ENCODE measurements at regions not wholly inside any gene's neighbourhood (a gene's known extent, or its start where the extent isn't known, plus 50 kb on each side); places are given as distances from the start of the nearest gene placed in this dataset.
"Not testable (repeated sequence)": the region's sequence is repeated elsewhere in the genome, so short reads cannot be mapped to it uniquely, and the experiment has no call there.

DNA sequence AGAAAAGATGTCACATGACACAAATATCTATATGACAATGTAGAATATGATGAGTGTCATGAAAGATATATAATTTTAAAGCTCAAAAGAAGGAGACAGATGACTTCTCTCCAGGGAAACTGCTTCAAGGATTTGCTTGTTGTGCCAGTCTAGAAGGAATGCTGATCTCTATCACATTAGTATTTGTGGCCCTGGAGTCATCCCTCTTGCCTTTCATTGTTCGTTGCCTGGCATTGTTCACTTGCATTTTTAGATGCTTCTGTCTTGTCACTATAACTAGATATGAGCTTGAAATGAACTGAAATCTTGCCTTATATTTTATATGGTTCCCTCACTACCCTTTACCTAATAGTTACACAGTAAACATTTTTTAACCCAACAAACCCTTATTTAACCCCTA, 207.5 kb downstream of the ZNF608 start:
- no peak for DNase-seq

DNA sequence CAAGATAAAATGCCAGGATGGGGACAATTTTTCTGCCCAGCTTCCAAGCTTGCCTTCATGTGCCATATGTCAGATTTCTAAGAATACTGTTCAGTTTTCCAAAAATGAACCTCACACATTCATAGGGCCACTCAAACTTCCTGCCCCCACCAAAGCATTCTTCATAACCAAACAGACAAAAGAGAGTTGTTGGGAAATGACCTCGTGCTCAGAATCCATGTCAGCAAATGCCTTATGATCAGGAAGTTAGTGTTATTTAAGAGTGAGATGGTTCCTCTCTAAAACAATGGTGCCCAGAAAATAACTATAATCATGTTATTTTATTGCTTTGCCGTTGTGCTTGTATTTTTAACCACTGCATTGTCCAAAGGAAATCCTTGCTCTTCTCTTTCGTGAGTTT, 208.2 kb downstream of the ZNF608 start:
- DNase-seq: no peak

- no peak for DNase-seq
Observed at GRCh38 chr5:124537522-124537921, 208.9 kb downstream of the ZNF608 start.

DNA sequence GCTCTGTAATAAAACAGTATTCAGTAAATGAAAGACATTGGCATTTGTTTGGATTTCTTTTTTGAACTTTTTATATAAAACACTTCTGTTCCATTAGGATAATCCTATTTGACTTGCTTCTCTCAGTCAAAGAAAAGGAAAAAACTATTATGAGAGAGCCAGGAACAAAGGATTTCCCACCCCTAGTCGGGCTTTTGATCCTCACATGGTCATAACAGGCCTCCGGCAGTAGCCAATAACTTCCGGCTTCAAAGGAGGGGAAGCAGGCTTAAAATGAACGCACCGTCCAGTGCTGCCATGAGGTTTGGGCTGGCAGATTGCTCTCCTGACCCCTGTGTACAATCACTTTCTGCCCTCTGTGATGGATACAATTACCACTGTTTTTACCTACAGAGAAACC, 209.3 kb downstream of the ZNF608 start:
- DNase-seq: no peak

- DNase-seq: no peak
Observed at GRCh38 chr5:124536333-124536732, 210.1 kb downstream of the ZNF608 start.

DNA sequence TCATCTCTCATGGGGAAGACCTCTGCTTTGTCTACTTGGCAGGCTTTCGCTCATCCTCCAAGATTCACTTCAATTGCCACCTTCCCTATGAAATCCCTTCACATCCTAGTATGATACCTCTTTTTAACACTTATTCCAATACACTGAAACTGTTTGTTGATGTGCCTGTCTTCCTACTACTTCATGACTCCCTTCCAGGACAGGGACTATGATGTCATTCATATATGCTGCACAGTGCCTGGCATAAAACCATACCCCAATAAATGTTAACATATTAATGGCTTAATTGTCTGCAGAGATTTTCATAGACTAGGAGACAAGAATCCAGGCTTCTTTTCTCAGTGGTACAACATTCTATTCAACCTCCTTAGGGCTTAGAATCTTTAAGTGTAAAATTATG, 215.5 kb downstream of the ZNF608 start:
- no peak for DNase-seq

DNA sequence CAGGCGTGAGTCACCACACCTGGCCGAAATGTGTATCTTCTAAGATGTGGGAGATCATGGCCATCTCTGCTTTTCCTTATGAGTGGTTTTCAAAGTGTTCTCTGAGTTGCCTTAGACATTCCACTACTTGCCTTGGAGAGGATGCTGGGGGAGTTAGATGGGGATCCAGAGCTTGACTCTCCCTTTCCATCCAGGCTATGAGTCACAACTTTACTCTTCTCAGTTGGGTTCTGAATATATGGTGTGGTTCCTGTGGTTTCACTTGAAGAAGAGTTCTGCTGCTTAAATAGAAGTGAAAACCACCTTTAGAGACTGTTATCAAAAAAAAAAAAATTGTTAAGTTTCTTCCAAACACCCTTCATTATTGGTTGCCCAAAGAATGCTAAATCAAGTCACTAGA, 217.6 kb downstream of the ZNF608 start:
- no peak for DNase-seq

DNA sequence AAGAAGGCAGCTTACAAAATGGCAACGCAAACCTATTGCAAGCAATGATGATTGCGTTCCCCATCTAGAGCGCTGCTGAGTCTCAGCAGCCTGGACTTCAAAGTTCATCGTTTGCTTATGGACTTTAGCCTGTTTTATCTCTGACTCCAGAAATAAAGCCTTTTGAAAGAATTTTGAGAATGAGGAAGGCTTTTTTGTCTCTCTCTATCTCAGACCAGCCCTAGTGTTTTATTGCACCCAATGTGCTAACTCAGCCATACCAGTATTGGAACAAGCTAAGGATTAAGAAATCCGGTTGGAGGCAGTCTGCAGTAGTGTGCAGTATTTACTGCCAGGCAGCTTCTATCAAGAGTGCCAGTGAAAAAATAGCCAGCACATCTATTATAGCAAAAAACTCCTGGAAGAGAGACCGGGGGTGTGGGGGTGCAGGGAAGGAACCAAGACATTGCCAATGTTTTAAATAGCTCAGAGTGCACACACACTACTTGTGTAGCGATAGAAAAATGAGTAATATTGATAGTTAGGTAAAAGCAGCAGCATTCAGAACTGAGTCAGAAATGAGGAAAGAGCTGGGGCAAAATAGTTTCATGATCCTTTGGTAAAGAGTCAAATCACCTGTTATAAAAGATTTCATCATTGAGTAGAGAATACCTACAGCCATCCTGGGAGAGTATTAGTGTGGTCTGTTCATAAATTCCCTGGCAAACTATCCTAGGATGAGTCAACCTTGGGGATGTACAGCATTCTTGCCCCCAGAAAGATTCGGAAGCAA, 219.0 kb downstream of the ZNF608 start:
- DNase-seq: no peak

- DNase-seq: not testable (repeated sequence)
Observed at GRCh38 chr5:124526079-124526478, 220.4 kb downstream of the ZNF608 start.

GRCh38 chr5:124524552-124525232, 221.7 kb downstream of the ZNF608 start:
- no peak for DNase-seq

DNA sequence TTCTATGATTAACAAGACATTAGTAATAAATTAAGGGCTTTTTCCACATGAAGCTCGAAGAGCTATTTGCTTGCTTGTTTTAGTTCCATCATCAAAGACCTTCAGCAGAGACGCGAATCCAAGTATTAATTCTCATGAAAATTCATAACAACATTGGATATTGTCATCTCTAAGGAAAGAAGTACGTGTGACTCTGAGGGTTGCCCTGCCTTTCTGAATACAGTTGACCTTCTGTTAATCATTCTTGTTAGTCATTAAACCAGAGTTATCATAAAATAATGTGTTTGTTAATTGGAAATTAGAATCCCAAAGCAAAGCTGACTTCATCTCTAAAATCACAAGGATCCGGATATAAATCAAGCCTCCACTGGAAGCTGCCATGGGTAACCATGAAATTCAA, 222.5 kb downstream of the ZNF608 start:
- DNase-seq: no peak

GRCh38 chr5:124522992-124523391, 223.4 kb downstream of the ZNF608 start:
- DNase-seq: no peak

- DNase-seq: no peak
Observed at GRCh38 chr5:124521461-124522230, 224.8 kb downstream of the ZNF608 start.

DNA sequence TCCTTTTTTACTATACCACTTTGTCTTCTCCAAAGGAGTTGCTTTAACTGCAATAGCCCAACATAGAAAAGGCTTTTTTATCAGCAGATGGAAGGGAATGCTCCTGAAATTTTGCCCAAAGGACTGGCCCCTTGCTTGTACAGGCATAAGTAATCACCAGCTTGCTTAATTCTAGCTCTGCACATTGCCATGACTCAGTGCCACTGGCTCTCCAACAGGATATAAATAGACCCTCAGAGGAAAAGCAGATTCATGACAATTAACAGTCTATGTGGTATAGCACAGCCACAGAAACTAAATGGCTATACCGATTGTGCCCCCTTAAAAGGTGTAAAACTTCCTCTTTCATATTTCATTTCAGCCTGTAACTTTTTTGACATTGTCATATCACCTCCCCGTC, 227.0 kb downstream of the ZNF608 start:
- DNase-seq: no peak

DNA sequence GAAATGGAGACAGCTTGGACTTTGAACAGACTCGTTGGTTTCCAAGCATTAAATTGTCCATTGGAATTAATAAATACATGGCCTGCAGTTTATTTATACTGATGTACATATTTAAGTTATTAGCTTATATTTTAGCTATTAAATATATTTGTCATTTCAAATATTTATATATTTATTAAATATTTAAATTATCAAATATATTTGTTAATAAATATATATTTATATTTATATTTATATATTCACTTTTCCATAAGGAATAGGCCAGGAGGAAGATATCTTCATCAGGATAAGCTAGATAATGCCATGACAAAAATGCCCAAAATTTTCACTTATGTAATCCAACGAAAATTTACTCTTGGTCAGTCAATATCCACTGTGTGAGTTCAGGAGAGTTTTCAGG, 229.9 kb downstream of the ZNF608 start:
- DNase-seq: no peak

DNA sequence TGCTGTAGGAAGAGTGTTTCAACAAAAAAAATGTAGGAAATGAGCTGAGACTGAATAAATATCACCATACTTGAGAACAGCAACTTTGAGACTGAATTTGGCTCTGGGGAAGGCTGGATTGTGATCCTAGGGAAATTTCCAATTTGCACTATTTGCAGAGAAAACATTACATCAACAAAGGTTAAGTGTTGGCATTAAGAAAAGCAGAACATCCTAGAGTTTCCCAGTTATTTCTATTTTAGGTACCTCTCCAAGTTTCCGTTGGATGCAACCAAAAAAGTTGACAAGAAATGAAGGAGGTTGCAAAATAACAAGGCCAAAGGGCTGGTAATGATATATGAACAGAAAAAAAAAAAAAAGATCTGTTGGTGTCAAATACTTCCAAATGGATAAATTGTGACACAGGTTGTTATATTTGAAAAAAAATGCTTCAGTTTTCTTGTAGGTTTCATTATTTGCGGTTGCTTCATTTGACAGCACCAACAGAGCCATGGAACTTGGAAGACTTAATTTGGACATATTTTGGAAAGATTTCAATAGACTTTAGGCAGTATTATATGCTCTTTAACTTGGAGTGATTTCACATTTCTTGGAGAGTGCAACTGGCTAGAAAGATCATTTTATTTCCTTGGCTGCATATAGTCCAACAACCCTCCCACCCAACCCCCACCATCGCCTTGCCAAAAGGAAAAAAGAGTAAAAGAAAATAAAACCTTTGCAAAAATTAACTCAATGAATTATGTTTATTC, 230.8 kb downstream of the ZNF608 start:
- DNase-seq: no peak

- DNase-seq: no peak
Observed at GRCh38 chr5:124514956-124515355, 231.5 kb downstream of the ZNF608 start.

DNA sequence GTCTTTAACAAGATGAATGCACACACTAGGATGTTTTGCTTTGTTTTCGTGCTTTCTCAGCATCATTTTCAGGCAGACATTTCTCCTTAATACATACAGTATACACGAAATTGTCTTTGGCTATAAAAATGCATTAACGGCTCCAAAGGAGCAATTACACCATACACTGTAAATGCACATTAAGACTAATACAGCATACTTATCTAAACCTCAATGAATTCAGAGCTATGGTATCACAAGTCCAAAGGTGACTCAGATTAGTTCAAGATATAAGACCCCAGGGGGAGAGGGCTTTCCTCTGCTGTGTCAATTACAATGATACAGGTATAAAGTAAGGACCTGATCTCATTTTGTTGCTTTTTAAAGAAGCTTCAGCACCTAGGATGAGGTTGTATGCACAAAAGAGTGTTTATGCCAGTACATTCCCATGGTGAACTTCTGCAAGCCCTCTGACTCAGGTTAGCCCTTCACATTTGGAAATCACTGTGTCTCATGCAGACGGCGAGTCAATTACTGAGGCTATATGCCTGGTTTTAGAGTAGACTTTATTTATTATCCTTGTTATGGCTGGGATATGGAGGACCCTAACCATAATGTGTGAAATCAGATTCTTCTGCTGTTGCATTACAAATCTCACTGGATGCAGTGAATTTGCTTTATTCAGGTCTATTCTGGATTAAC, 233.3 kb downstream of the ZNF608 start:
- DNase-seq: no peak

GRCh38 chr5:124512236-124512635, 234.2 kb downstream of the ZNF608 start:
- no peak for DNase-seq

GRCh38 chr5:124511791-124512190, 234.6 kb downstream of the ZNF608 start:
- DNase-seq: no peak

DNA sequence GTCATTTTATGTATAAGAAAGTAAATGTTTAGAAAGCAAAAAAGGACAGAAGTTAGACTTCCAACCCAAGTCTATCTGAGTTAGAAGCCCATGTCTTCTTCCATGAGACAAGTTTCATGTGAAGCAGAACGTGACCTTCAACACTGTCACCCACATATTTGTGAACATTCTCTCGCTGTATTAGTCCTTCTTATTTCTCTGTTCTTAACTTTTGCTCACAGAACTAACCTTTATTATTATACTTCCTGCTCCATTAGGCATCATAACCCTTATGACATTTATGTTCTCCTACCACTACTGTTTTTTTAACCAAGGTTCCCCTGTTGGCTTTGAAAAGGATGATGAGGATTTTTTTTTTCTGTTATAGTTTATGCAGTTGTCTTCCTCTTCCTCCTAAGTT, 238.8 kb downstream of the ZNF608 start:
- no peak for DNase-seq

GRCh38 chr5:124504081-124504916, 242.1 kb downstream of the ZNF608 start:
- no peak for DNase-seq
